K562 (cell line): ENCODE measurements at regions not wholly inside any gene's neighbourhood (a gene's known extent, or its start where the extent isn't known, plus 50 kb on each side); places are given as distances from the start of the nearest gene placed in this dataset.

Experiments
- ZNF76 ChIP-seq: fragments of 250-450 bp; sonication (Bioruptor Pico); IDR thresholded peaks from 2 replicates; pipeline ENCODE4 v1.4.0; 2020; ENCODE audit warnings: mild to moderate bottlenecking, moderate library complexity, borderline replicate concordance
- TF ChIP-seq, protein P1 (sequence below): fragments of 450-650 bp; IDR thresholded peaks from 2 replicates; pipeline ENCODE4 v1.6.1; 2016; ENCODE audit warnings: mild to moderate bottlenecking, moderate library complexity
- TF ChIP-seq, protein P2 (sequence below): sonication (generic); formaldehyde crosslinking; IDR thresholded peaks from 2 replicates; pipeline ENCODE4 v1.8.1; 2022; ENCODE audit warnings: missing genetic modification reagents

DNA sequence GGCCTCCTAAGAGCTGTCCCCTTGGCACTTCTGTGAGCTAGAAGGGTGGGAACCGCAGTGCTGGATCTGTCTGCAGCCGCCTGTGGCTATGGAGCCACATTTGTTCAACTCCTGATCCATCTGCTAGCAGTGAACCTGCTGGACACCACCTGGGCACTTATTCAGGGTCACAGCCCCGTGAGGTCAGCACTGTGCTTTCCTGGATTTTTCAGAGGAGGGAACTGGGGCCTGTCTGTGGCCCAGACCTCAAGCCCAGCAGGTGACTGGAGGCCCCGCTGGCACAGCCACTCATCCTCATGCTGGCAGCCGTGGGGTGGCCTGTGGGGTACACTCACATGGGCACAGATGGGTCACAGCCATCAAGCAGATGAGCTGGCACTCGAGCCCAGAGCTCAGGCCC lies 155.3 kb downstream of the TFCP2L1 start (continued):
- TF ChIP-seq, protein P1, sequence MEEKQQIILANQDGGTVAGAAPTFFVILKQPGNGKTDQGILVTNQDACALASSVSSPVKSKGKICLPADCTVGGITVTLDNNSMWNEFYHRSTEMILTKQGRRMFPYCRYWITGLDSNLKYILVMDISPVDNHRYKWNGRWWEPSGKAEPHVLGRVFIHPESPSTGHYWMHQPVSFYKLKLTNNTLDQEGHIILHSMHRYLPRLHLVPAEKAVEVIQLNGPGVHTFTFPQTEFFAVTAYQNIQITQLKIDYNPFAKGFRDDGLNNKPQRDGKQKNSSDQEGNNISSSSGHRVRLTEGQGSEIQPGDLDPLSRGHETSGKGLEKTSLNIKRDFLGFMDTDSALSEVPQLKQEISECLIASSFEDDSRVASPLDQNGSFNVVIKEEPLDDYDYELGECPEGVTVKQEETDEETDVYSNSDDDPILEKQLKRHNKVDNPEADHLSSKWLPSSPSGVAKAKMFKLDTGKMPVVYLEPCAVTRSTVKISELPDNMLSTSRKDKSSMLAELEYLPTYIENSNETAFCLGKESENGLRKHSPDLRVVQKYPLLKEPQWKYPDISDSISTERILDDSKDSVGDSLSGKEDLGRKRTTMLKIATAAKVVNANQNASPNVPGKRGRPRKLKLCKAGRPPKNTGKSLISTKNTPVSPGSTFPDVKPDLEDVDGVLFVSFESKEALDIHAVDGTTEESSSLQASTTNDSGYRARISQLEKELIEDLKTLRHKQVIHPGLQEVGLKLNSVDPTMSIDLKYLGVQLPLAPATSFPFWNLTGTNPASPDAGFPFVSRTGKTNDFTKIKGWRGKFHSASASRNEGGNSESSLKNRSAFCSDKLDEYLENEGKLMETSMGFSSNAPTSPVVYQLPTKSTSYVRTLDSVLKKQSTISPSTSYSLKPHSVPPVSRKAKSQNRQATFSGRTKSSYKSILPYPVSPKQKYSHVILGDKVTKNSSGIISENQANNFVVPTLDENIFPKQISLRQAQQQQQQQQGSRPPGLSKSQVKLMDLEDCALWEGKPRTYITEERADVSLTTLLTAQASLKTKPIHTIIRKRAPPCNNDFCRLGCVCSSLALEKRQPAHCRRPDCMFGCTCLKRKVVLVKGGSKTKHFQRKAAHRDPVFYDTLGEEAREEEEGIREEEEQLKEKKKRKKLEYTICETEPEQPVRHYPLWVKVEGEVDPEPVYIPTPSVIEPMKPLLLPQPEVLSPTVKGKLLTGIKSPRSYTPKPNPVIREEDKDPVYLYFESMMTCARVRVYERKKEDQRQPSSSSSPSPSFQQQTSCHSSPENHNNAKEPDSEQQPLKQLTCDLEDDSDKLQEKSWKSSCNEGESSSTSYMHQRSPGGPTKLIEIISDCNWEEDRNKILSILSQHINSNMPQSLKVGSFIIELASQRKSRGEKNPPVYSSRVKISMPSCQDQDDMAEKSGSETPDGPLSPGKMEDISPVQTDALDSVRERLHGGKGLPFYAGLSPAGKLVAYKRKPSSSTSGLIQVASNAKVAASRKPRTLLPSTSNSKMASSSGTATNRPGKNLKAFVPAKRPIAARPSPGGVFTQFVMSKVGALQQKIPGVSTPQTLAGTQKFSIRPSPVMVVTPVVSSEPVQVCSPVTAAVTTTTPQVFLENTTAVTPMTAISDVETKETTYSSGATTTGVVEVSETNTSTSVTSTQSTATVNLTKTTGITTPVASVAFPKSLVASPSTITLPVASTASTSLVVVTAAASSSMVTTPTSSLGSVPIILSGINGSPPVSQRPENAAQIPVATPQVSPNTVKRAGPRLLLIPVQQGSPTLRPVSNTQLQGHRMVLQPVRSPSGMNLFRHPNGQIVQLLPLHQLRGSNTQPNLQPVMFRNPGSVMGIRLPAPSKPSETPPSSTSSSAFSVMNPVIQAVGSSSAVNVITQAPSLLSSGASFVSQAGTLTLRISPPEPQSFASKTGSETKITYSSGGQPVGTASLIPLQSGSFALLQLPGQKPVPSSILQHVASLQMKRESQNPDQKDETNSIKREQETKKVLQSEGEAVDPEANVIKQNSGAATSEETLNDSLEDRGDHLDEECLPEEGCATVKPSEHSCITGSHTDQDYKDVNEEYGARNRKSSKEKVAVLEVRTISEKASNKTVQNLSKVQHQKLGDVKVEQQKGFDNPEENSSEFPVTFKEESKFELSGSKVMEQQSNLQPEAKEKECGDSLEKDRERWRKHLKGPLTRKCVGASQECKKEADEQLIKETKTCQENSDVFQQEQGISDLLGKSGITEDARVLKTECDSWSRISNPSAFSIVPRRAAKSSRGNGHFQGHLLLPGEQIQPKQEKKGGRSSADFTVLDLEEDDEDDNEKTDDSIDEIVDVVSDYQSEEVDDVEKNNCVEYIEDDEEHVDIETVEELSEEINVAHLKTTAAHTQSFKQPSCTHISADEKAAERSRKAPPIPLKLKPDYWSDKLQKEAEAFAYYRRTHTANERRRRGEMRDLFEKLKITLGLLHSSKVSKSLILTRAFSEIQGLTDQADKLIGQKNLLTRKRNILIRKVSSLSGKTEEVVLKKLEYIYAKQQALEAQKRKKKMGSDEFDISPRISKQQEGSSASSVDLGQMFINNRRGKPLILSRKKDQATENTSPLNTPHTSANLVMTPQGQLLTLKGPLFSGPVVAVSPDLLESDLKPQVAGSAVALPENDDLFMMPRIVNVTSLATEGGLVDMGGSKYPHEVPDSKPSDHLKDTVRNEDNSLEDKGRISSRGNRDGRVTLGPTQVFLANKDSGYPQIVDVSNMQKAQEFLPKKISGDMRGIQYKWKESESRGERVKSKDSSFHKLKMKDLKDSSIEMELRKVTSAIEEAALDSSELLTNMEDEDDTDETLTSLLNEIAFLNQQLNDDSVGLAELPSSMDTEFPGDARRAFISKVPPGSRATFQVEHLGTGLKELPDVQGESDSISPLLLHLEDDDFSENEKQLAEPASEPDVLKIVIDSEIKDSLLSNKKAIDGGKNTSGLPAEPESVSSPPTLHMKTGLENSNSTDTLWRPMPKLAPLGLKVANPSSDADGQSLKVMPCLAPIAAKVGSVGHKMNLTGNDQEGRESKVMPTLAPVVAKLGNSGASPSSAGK = no peak
- no peak for TF ChIP-seq ZNF76 (CRISPR knock-in tag)
- TF ChIP-seq, protein P2, sequence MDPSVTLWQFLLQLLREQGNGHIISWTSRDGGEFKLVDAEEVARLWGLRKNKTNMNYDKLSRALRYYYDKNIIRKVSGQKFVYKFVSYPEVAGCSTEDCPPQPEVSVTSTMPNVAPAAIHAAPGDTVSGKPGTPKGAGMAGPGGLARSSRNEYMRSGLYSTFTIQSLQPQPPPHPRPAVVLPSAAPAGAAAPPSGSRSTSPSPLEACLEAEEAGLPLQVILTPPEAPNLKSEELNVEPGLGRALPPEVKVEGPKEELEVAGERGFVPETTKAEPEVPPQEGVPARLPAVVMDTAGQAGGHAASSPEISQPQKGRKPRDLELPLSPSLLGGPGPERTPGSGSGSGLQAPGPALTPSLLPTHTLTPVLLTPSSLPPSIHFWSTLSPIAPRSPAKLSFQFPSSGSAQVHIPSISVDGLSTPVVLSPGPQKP (CRISPR knock-in tag) = no peak
